ENCODE measurements at regions not wholly inside any gene's neighbourhood (a gene's known extent, or its start where the extent isn't known, plus 50 kb on each side); places are given as distances from the start of the nearest gene placed in this dataset.

- DNase-seq (ENCODE audit: low spot score) (no peak), ATAC-seq (no peak)
- intact Hi-C loops (cut with DNase I): no loop called here
Measured at GRCh38 chr3:74722211-74722610, 107.8 kb upstream of the CNTN3 start.

GRCh38 chr3:74713977-74714376 lies 99.5 kb upstream of the CNTN3 start:
- intact Hi-C loops (cut with DNase I): no loop called here
- ATAC-seq: no peak
- DNase-seq (ENCODE audit: low spot score): no peak

- DNase-seq (ENCODE audit: low spot score) (no peak), ATAC-seq (no peak)
- intact Hi-C loops (cut with DNase I): no loop called here
Measured at GRCh38 chr3:74711913-74712512, 97.6 kb upstream of the CNTN3 start.

GRCh38 chr3:74709951-74710350 lies 95.5 kb upstream of the CNTN3 start:
- DNase-seq (ENCODE audit: low spot score) (no peak), ATAC-seq (no peak)
- intact Hi-C loops (cut with DNase I): no loop called here

- intact Hi-C loops (cut with DNase I): no loop called here
- DNase-seq (ENCODE audit: low spot score) (no peak), ATAC-seq (no peak)
Measured at GRCh38 chr3:74693696-74694393, 79.4 kb upstream of the CNTN3 start.

- intact Hi-C loops (cut with DNase I): no loop called here
- DNase-seq (ENCODE audit: low spot score) (no peak), ATAC-seq (no peak)
Measured at GRCh38 chr3:74693251-74693650, 78.8 kb upstream of the CNTN3 start.

GRCh38 chr3:74691946-74692345 lies 77.5 kb upstream of the CNTN3 start:
- no peak for ATAC-seq
- no peak for DNase-seq (ENCODE audit: low spot score)
- intact Hi-C loops (cut with DNase I): no loop called here

GRCh38 chr3:74673326-74673725 lies 58.9 kb upstream of the CNTN3 start:
- intact Hi-C loops (cut with DNase I): no loop called here
- no peak for ATAC-seq
- DNase-seq (ENCODE audit: low spot score): no peak

- DNase-seq (ENCODE audit: low spot score) (no peak), ATAC-seq (no peak)
- intact Hi-C loops (cut with DNase I): no loop called here
Measured at GRCh38 chr3:74664606-74665005, 50.1 kb upstream of the CNTN3 start.
